Gastroesophageal sphincter (tissue), 4 donors: ENCODE measurements at regions not wholly inside any gene's neighbourhood (a gene's known extent, or its start where the extent isn't known, plus 50 kb on each side); places are given as distances from the start of the nearest gene placed in this dataset.

Experiments
- ATAC-seq: fragments of 150-250 bp; one replicate; pipeline ENCODE4 v1.9.1; 2016; ENCODE audit warnings: mild to moderate bottlenecking, moderate library complexity
- H3K27ac ChIP-seq, 4 donors: fragments of 200-600 bp; sonication (generic) in 3 of 4; 1 replicate in 3 of 4; 2 replicates in 1 of 4; pipeline ENCODE4 v1.5.1; 2016 to 2019
- H3K27me3 ChIP-seq: fragments of 200-600 bp; sonication (generic); one replicate; pipeline ENCODE4 v1.5.1; 2019
- H3K36me3 ChIP-seq, 2 donors: fragments of 200-600 bp; sonication (generic); one replicate each; pipeline ENCODE4 v1.5.1; 2019; ENCODE audit warnings: control low read depth in 1 of 2
- H3K4me1 ChIP-seq, 3 donors: fragments of 200-600 bp; sonication (generic); 1 replicate in 2 of 3; 2 replicates in 1 of 3; pipeline ENCODE4 v1.5.1; 2016 to 2019; ENCODE audit warnings: control low read depth in 2 of 3
- H3K4me3 ChIP-seq, 2 donors: fragments of 200-600 bp; sonication (generic); one replicate each; pipeline ENCODE4 v1.5.1; 2019; ENCODE audit warnings: mild to moderate bottlenecking in 1 of 2, moderate library complexity in 1 of 2
- H3K9me3 ChIP-seq, 3 donors: fragments of 200-600 bp; sonication (generic); one replicate each; pipeline ENCODE4 v1.5.1; 2017 to 2019; ENCODE audit warnings: control low read depth in 2 of 3
- CTCF ChIP-seq, 4 experiments: fragments of 200-600 bp in 2 of 4; fragments of 450-650 bp in 2 of 4; sonication (generic) in 1 of 4; IDR thresholded peaks; one replicate each; pipeline ENCODE4 v1.5.1; 2017 to 2019; ENCODE audit warnings: antibody characterized with exemption in 4 of 4, mild to moderate bottlenecking in 2 of 4, moderate library complexity in 2 of 4
- EP300 ChIP-seq: sonication (generic); formaldehyde crosslinking; IDR thresholded peaks from one replicate; pipeline ENCODE4 v1.6.1; 2017; ENCODE audit warnings: antibody characterized with exemption, mild to moderate bottlenecking
- POLR2A ChIP-seq, 2 donors: fragments of 450-650 bp; IDR thresholded peaks; one replicate each; pipeline ENCODE4 v1.6.1; 2017; ENCODE audit warnings: antibody characterized with exemption in 2 of 2, mild to moderate bottlenecking in 2 of 2, moderate library complexity in 1 of 2
- POLR2AphosphoS5 ChIP-seq: sonication (generic); formaldehyde crosslinking; IDR thresholded peaks from one replicate; pipeline ENCODE4 v1.6.1; 2017; ENCODE audit warnings: antibody characterized with exemption
- WGBS, 2 donors: methylation state at CpG; one replicate each; pipeline ENCODE4 v1.1.5; 2018; ENCODE audit warnings: low coverage in 1 of 2; 5-methylcytosine and 5-hydroxymethylcytosine counted together

GRCh38 chr22:48121984-48122383 is 1359.5 kb downstream of the TBC1D22A start:
- Histone ChIP-seq H3K27me3 (peaks cover 23% of the 10 kb centered on the region), H3K4me3 (no peak overlapping the region), H3K27ac (no peak overlapping the region), H3K36me3 (no peaks in the 10 kb centered on the region), H3K9me3 (peaks cover 0 to 17% (median 0%) of the 10 kb centered on the region in 3 donors), H3K4me1 (no peaks in the 10 kb centered on the region)
- TF ChIP-seq POLR2AphosphoS5 (no peak), POLR2A (IDR thresholded peaks at IDR 0.05) (no peak), CTCF (IDR thresholded peaks at IDR 0.05) (no peak)
- ATAC-seq: no peak
- WGBS, 2 donors: 89 to 90% methylated on average over 2 to 16 of the region's 16 CpGs

- ATAC-seq: no peak
- WGBS, 2 donors: 76 to 83% methylated on average over 1 to 7 of the region's 7 CpGs
- Histone ChIP-seq H3K36me3 (no peaks in the 10 kb centered on the region), H3K27ac (no peak overlapping the region), H3K27me3 (peaks cover 16% of the 10 kb centered on the region), H3K4me3 (no peak overlapping the region), H3K9me3 (peaks cover 0 to 17% (median 0%) of the 10 kb centered on the region in 3 donors), H3K4me1 (no peaks in the 10 kb centered on the region)
- no peak for TF ChIP-seq POLR2AphosphoS5
- no peak for TF ChIP-seq EP300
- TF ChIP-seq CTCF (IDR thresholded peaks at IDR 0.05): no peak
- no peak for TF ChIP-seq POLR2A (IDR thresholded peaks at IDR 0.05)
These were observed 1356.2 kb downstream of the TBC1D22A start for GRCh38 chr22:48118654-48119053.

- Histone ChIP-seq H3K36me3 (no peaks in the 10 kb centered on the region), H3K9me3 (peaks cover 0 to 11% (median 0%) of the 10 kb centered on the region in 3 donors), H3K27me3 (peaks cover 16% of the 10 kb centered on the region), H3K4me3 (no peak overlapping the region), H3K27ac (no peak overlapping the region), H3K4me1 (no peaks in the 10 kb centered on the region)
- 60 to 93% methylated on average over 3 of the region's 4 CpGs for WGBS, 2 donors
- TF ChIP-seq POLR2AphosphoS5 (no peak), CTCF (IDR thresholded peaks at IDR 0.05) (no peak), EP300 (no peak), POLR2A (IDR thresholded peaks at IDR 0.05) (no peak)
- ATAC-seq: no peak
These were observed 1354.4 kb downstream of the TBC1D22A start for GRCh38 chr22:48116871-48117270.

GRCh38 chr22:48112687-48113521 is 1350.5 kb downstream of the TBC1D22A start:
- no peak for ATAC-seq
- no peak for TF ChIP-seq POLR2AphosphoS5
- no peak for TF ChIP-seq POLR2A (IDR thresholded peaks at IDR 0.05)
- TF ChIP-seq CTCF (IDR thresholded peaks at IDR 0.05): no peak
- no peak for TF ChIP-seq EP300
- H3K4me3 ChIP-seq: no peak overlapping the region
- peaks cover 0 to 25% (median 0%) of the 10 kb centered on the region in 3 donors for H3K9me3 ChIP-seq
- H3K27ac ChIP-seq: no peak overlapping the region
- H3K36me3 ChIP-seq: no peaks in the 10 kb centered on the region
- H3K27me3 ChIP-seq: peaks cover 4% of the 10 kb centered on the region
- WGBS, 2 donors: 48 to 71% methylated on average over 7 to 8 of the region's 8 CpGs
- no peaks in the 10 kb centered on the region for H3K4me1 ChIP-seq

- Histone ChIP-seq H3K27me3 (peaks cover 54% of the 10 kb centered on the region), H3K27ac (no peak overlapping the region), H3K9me3 (peaks cover 0 to 14% (median 0%) of the 10 kb centered on the region in 3 donors), H3K4me1 (no peaks in the 10 kb centered on the region), H3K4me3 (no peak overlapping the region), H3K36me3 (no peaks in the 10 kb centered on the region)
- TF ChIP-seq CTCF (IDR thresholded peaks at IDR 0.05) (no peak), POLR2AphosphoS5 (no peak), EP300 (no peak), POLR2A (IDR thresholded peaks at IDR 0.05) (no peak)
- 81 to 100% methylated on average over 3 to 4 of the region's 6 CpGs for WGBS, 2 donors
- ATAC-seq: no peak
These were observed 1344.3 kb downstream of the TBC1D22A start for GRCh38 chr22:48106715-48107259.
